HCT116 (cell line): ENCODE measurements at regions not wholly inside any gene's neighbourhood (a gene's known extent, or its start where the extent isn't known, plus 50 kb on each side); places are given as distances from the start of the nearest gene placed in this dataset.

Source experiments
- ATAC-seq: fragments of 200-7000 bp; cut with Tn5 transposase; 2 replicates; pipeline ENCODE4 v1.9.1; 2020; ENCODE audit warnings: mild to moderate bottlenecking, moderate library complexity
- BruUV-seq: library from RNA; stranded (reverse); fragments of 400-500 nt; replicated peaks from 2 replicates; lab custom pipeline; 2021; lab: Mats Ljungman, UMichigan
- CTCF ChIA-PET: fragments of 300-600 bp; sonication (Branson Sonifier 250); formaldehyde crosslinking; loops from one replicate; lab custom pipeline; 2021; ENCODE audit warnings: antibody characterized with exemption; lab: Charles Lee
- POLR2A ChIA-PET: fragments of 300-600, 350-600 bp; sonication (Branson Sonifier 250); formaldehyde crosslinking; loops from one replicate; lab custom pipeline; 2021; ENCODE audit warnings: antibody characterized with exemption; lab: Charles Lee
- RAD21 ChIA-PET, 2 experiments: fragments of 300-600 bp; sonication (Branson Sonifier 250); formaldehyde crosslinking; loops; one replicate each; lab custom pipeline; 2023; ENCODE audit warnings: low total read pairs in 2 of 2; ENCODE audit not compliant: uncharacterized antibody in 2 of 2, unreplicated experiment in 2 of 2, low non-redundant PET in 1 of 2; lab: Charles Lee
- DNase-seq: peaks from one replicate; pipeline ENCODE4 v3.0.0-alpha.2; 2010; ENCODE audit warnings: low read depth, low spot score
- H2AFZ ChIP-seq: fragments of 200-600 bp; shearing (Covaris generic), sonication (generic); 2 replicates; pipeline ENCODE4 v1.6.1; 2017; ENCODE audit warnings: low read depth, mixed run types, mixed read lengths, antibody characterized with exemption, low read length; ENCODE audit not compliant: poor library complexity, severe bottlenecking
- H3K27ac ChIP-seq: 2 replicates; pipeline ENCODE4 v1.5.1; 2012; ENCODE audit warnings: low read depth, low read length
- H3K27me3 ChIP-seq: fragments of 200-600 bp; sonication (generic); 2 replicates; pipeline ENCODE4 v1.6.1; 2016; ENCODE audit warnings: mixed run types, low read length, mixed read lengths; ENCODE audit not compliant: insufficient read depth
- H3K36me3 ChIP-seq, 2 experiments: fragments of 200-500 bp in 1 of 2; fragments of 200-600 bp in 1 of 2; sonication (Bioruptor generic) in 1 of 2; sonication (generic) in 1 of 2; 2 replicates each; pipeline versions ENCODE4 v1.5.1 to v1.6.1; 2014 to 2016; ENCODE audit warnings: low read length in 2 of 2, inconsistent platforms in 1 of 2, mixed read lengths in 1 of 2, mixed run types in 1 of 2; ENCODE audit not compliant: insufficient read depth in 2 of 2, control insufficient read depth in 1 of 2
- H3K4me1 ChIP-seq, 2 experiments: fragments of 200-600 bp in 1 of 2; sonication (generic) in 1 of 2; 2 replicates each; pipeline versions ENCODE4 v1.5.1 to v1.6.1; 2012 to 2017; ENCODE audit warnings: low read length in 2 of 2, inconsistent platforms in 1 of 2, mild to moderate bottlenecking in 1 of 2, mixed read lengths in 1 of 2, mixed run types in 1 of 2, moderate library complexity in 1 of 2; ENCODE audit not compliant: insufficient read depth in 2 of 2, control insufficient read depth in 1 of 2
- H3K4me2 ChIP-seq: fragments of 200-600 bp; sonication (generic); 2 replicates; pipeline ENCODE4 v1.6.1; 2017; ENCODE audit warnings: mixed run types, low read length, mixed read lengths
- H3K4me3 ChIP-seq, 2 experiments: fragments of 200-600 bp in 1 of 2; sonication (generic) in 1 of 2; replicated peaks in 1 of 2; 2 replicates each; pipeline ENCODE4 v1.5.1; 2011 to 2016; ENCODE audit warnings: low read length in 2 of 2, control low read depth in 1 of 2, low read depth in 1 of 2, mild to moderate bottlenecking in 1 of 2, mixed read lengths in 1 of 2, mixed run types in 1 of 2
- H3K79me2 ChIP-seq: fragments of 200-600 bp; sonication (generic); 2 replicates; pipeline ENCODE4 v1.6.1; 2017; ENCODE audit warnings: mild to moderate bottlenecking, mixed run types, low read length, moderate library complexity, mixed read lengths; ENCODE audit not compliant: insufficient read depth
- H3K9ac ChIP-seq: fragments of 200-600 bp; sonication (generic); 2 replicates; pipeline ENCODE4 v1.6.1; 2016; ENCODE audit warnings: low read length, mixed read lengths
- H3K9me2 ChIP-seq: fragments of 200-600 bp; sonication (generic), shearing (Covaris generic); 2 replicates; pipeline ENCODE4 v1.6.1; 2017; ENCODE audit warnings: mixed run types, mild to moderate bottlenecking, moderate library complexity; ENCODE audit not compliant: insufficient read depth
- H3K9me3 ChIP-seq, 2 experiments: fragments of 200-500 bp in 1 of 2; fragments of 200-600 bp in 1 of 2; sonication (Bioruptor generic) in 1 of 2; sonication (generic) in 1 of 2; 2 replicates each; pipeline ENCODE4 v1.6.1; 2014 to 2017; ENCODE audit warnings: low read length in 2 of 2, mixed read lengths in 2 of 2, inconsistent platforms in 1 of 2, low read depth in 1 of 2, mild to moderate bottlenecking in 1 of 2, mixed run types in 1 of 2, moderate library complexity in 1 of 2; ENCODE audit not compliant: control insufficient read depth in 1 of 2, insufficient read depth in 1 of 2
- H4K20me1 ChIP-seq: fragments of 200-600 bp; sonication (generic), shearing (Covaris generic); 2 replicates; pipeline ENCODE4 v1.6.1; 2017; ENCODE audit warnings: mixed run types, mild to moderate bottlenecking, moderate library complexity; ENCODE audit not compliant: insufficient read depth
- EGR1 ChIP-seq: IDR thresholded peaks from 2 replicates; pipeline ENCODE4 v1.6.1; 2012; ENCODE audit warnings: low read depth
- EZH2phosphoT487 ChIP-seq: fragments of 200-600 bp; IDR thresholded peaks from 2 replicates; pipeline ENCODE4 v1.6.1; 2018; ENCODE audit warnings: antibody characterized with exemption, borderline replicate concordance
- POLR2A ChIP-seq: IDR thresholded peaks from 2 replicates; pipeline ENCODE4 v1.7.0; 2011; ENCODE audit warnings: borderline replicate concordance; ENCODE audit not compliant: insufficient read depth, insufficient read length; ENCODE audit errors: extremely low read depth
- POLR2AphosphoS5 ChIP-seq: IDR thresholded peaks from 2 replicates; pipeline ENCODE4 v1.6.1; 2011; ENCODE audit warnings: mild to moderate bottlenecking, low read depth, low read length, moderate library complexity
- RAD21 ChIP-seq: IDR thresholded peaks from 2 replicates; pipeline ENCODE4 v1.6.1; 2012; ENCODE audit warnings: low read depth, mild to moderate bottlenecking
- REST ChIP-seq: IDR thresholded peaks from 2 replicates; pipeline ENCODE4 v1.6.1; 2012; ENCODE audit warnings: low read depth
- SP1 ChIP-seq: IDR thresholded peaks from 2 replicates; pipeline ENCODE4 v1.6.1; 2012; ENCODE audit warnings: low read depth
- ZNF274 ChIP-seq: fragments of 200-500 bp; sonication (Bioruptor generic); IDR thresholded peaks from 2 replicates; pipeline ENCODE4 v1.6.1; 2014; ENCODE audit warnings: mild to moderate bottlenecking, low read depth, low read length, inconsistent platforms
- intact Hi-C: fragments of 100-400 bp; cut with micrococcal nuclease; formaldehyde crosslinking; loops from 2 replicates; pipeline ENCODE4 v1.10.0; 2022

- RAD21 ChIA-PET = no interaction called here
- Histone ChIP-seq H2AFZ (no peak overlapping the region), H3K27ac (no peak overlapping the region), H3K9me2 (no peaks in the 10 kb centered on the region), H3K9ac (no peak overlapping the region), H3K9me3 (no peaks in the 10 kb centered on the region; a peak in 1 of 4 replicates), H4K20me1 (no peaks in the 10 kb centered on the region), H3K27me3 (no peaks in the 10 kb centered on the region), H3K4me1 (no peaks in the 10 kb centered on the region), H3K79me2 (no peaks in the 10 kb centered on the region), H3K4me3 (no peak overlapping the region), H3K36me3 (no peaks in the 10 kb centered on the region), H3K4me2 (no peak overlapping the region)
- POLR2A ChIA-PET = no interaction called here
- DNase-seq (no peak), ATAC-seq (no peak)
- intact Hi-C loops = no loop called here
- TF ChIP-seq REST = no peak
- no TSS peak for BruUV-seq
- CTCF ChIA-PET = no interaction called here
These were observed 58.5 kb downstream of the MAIP1 start for GRCh38 chr2:200013906-200014305.

GRCh38 chr2:200021449-200022114 lies 66.2 kb downstream of the MAIP1 start:
- Histone ChIP-seq H3K4me3 (no peak overlapping the region), H3K27ac (no peak overlapping the region), H3K9me3 (no peaks in the 10 kb centered on the region), H2AFZ (no peak overlapping the region), H3K9me2 (no peaks in the 10 kb centered on the region), H3K27me3 (no peaks in the 10 kb centered on the region), H3K36me3 (no peaks in the 10 kb centered on the region), H3K9ac (no peak overlapping the region), H3K4me2 (no peak overlapping the region), H3K79me2 (no peaks in the 10 kb centered on the region), H3K4me1 (no peaks in the 10 kb centered on the region), H4K20me1 (no peaks in the 10 kb centered on the region)
- DNase-seq (no peak), ATAC-seq (no peak)
- no TSS peak for BruUV-seq
- CTCF ChIA-PET = no interaction called here
- TF ChIP-seq EZH2phosphoT487 = no peak
- no peak for TF ChIP-seq REST
- TF ChIP-seq RAD21 = no peak
- no peak for TF ChIP-seq EGR1
- TF ChIP-seq SP1 = no peak
- no peak for TF ChIP-seq ZNF274
- no peak for TF ChIP-seq POLR2A
- TF ChIP-seq POLR2AphosphoS5 = no peak
- intact Hi-C loops = no loop called here
- RAD21 ChIA-PET = no interaction called here
- POLR2A ChIA-PET = no interaction called here
